Stimulated activated CD8-positive, alpha-beta memory T cell treated with anti-CD3 and anti-CD28 coated beads, Interleukin-15, amount 100 ng/mL, for 4 hours (primary cell): ENCODE measurements at regions not wholly inside any gene's neighbourhood (a gene's known extent, or its start where the extent isn't known, plus 50 kb on each side); places are given as distances from the start of the nearest gene placed in this dataset.

ENCODE experiments used
- DNase-seq, 2 donors: peaks; one replicate each; pipeline ENCODE4 v3.0.0-alpha.2; 2020; ENCODE audit warnings: low read depth in 2 of 2

GRCh38 chr9:8088477-8088876, 288.9 kb upstream of the DMAC1 start:
- no peak for DNase-seq

GRCh38 chr9:8085986-8086385, 286.4 kb upstream of the DMAC1 start:
- DNase-seq: no peak

GRCh38 chr9:8078641-8079140, 279.1 kb upstream of the DMAC1 start:
- DNase-seq: no peak

DNA sequence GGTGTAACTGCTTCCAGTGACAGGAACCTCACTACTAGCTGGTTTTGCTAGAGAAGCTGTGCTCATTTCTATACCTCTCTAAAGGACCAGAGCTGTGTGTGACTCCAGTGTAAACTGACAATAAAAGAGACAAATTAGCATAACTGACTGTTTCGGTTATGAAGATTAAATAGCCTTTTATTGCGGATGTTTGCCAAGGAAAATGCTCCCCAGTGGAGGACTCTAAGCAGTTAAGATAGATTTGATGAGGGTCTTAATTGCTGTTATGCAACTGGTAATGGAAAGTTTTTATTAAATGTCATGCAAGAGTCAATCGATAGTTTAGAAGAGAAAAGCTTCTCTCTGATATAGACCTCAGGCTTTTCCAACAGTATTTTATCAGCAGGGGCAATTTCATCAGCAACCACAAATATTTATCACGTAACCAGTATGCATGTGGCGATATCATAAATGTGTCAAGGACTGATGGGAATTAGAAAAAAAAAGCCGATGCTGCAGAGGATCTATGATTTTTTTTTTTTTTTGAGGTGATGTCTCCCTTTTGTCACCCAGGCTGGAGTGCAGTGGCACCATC, 275.2 kb upstream of the DMAC1 start:
- DNase-seq: no peak

- DNase-seq: no peak
Measured at GRCh38 chr9:8071445-8071798, 271.8 kb upstream of the DMAC1 start.

DNA sequence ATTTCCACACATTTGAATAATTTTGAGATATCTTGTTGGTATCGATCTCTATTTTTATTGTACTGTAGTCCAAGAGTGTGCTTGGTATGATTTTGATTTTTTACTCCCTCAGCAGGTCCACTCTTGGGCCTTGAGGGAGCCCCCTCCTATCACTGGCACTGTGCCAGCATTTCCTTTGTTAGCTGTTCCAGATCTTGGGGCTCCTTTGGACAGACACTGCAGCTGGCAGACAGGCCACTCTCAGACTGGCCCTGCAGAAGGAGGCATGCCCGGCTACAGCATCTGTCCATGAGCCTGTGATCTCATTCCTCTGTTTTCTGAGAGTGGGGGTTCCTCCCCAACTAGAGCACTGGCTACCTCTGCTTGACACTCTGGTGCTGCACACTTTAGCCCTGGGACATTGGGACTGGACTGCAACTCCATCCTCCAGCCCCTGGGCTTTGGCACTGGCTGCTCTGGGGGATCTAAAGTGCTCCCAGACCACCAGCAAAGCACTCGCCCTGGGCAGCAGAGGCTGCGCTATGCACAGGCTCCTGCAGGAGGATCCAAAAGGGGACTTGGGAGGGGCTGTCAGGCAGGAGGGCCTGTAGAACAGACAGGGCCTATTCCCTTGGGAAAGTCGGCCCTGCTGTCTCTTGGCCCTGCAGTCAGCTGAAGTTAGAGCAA, 271.3 kb upstream of the DMAC1 start:
- DNase-seq: no peak

GRCh38 chr9:8062459-8062858, 262.9 kb upstream of the DMAC1 start:
- no peak for DNase-seq

- no peak for DNase-seq
Measured at GRCh38 chr9:8053501-8053900, 253.9 kb upstream of the DMAC1 start.

GRCh38 chr9:8052991-8053390, 253.4 kb upstream of the DMAC1 start:
- DNase-seq: no peak

GRCh38 chr9:8037745-8038144, 238.2 kb upstream of the DMAC1 start:
- no peak for DNase-seq

DNA sequence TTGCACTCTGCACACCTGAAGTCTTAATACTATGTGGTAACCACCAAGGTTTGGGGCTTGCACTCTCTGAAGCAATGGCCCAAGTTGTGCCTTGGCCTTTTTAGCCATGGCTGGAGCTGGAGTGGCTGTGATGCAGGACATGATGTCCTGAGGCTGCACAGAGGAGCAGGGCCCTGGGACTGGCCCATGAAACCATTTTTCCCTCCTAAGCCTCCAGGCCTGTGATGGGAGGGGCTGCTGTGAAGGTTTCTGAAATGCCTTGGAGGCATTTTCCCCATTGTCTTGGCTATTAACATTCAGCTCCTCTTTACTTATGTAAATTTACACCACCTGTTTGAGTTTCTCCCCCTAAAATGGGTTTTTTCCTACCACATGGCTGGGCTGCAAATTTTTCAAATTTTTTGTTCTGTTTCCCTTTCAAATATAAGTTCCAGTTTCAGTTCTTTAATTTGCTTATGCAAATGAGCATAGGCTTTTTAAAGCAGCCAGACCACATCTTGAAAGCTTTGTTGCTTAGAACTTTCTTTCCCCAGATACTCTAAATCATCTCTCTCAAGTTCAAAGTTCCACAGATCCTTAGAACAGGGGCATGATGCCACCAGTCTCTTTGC, 237.4 kb upstream of the DMAC1 start:
- DNase-seq: no peak

GRCh38 chr9:8033794-8034193, 234.2 kb upstream of the DMAC1 start:
- no peak for DNase-seq

DNA sequence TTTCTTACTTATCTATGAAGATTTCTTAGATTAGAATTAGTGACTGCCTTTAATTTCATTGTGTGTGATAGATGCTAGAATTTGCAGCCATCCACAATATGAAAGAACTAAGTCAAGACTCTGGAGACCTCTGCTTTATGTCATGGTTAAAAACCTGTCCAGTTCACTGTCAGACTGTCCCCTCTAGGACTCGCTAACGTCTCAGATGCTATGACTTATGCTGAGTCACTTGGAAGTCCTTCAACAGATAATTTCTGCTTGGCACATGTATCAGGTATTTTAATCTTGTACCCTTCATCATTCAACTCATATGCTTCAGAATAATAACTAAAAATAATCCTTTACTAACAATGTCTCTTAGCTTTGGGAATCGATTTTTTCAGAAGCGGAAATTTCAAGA, 230.5 kb upstream of the DMAC1 start:
- DNase-seq: no peak

GRCh38 chr9:8027351-8027750, 227.8 kb upstream of the DMAC1 start:
- DNase-seq: no peak

- DNase-seq: no peak
Measured at GRCh38 chr9:8025551-8025950, 226.0 kb upstream of the DMAC1 start.

DNA sequence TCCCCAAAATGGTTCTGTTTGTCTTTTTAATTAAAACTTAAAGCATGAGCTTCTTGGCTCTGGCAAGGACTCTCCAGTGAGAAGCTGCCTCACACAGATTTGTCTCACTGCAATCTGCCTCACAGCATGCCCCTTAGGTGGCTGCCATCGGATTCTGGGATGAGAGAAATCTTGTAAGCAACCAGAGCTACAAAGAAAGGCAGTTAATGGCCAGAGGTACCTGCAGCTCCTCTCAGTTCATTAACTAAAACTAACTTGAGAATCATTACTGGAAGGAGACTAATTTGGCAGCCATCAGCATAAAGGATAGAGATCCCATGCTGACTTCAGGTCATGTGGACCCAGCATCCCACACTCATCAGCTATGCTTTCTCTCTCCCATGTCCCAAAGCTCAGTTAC, 220.6 kb upstream of the DMAC1 start:
- no peak for DNase-seq

GRCh38 chr9:8019636-8020035, 220.1 kb upstream of the DMAC1 start:
- no peak for DNase-seq

- no peak for DNase-seq
Measured at GRCh38 chr9:8014997-8015682, 215.6 kb upstream of the DMAC1 start.

DNA sequence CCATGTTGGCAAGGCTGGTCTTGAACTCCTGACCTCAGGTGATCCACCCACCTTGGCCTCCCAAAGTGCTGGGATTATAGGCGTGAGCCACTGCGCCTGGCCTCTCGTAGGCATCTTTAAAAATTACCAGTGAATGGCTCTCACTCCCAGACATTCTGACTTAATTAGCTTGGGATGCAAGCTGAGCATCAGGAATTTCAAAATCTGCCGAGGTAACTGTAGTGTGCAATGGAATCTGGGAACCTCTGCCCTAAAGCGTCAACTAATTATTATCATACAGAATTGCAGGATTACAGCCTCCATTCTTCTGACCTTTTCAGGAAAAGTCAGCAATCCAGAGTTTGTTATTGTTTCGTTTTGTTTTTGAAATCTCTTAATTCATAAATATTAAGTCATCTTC, 213.4 kb upstream of the DMAC1 start:
- no peak for DNase-seq

GRCh38 chr9:8011974-8012373, 212.4 kb upstream of the DMAC1 start:
- no peak for DNase-seq

DNA sequence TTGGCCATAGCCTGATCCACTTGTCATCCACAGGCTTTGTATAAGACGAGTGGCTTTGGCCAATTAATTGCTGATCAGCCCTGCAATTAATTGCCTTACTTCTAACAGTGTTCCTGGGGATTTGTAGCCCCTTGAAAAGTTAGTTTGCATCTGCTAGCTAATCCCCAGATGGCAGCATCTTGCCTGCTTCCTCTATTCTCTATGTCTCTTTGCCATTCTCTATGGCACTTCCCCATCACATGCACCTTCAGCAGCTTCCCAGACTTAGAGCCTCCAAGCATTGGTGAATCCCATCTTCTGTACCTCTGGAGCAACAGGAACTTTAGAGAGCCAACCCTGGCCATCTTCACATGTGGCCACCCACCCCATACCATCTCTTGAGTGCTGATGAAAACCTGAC, 197.0 kb upstream of the DMAC1 start:
- DNase-seq: no peak

DNA sequence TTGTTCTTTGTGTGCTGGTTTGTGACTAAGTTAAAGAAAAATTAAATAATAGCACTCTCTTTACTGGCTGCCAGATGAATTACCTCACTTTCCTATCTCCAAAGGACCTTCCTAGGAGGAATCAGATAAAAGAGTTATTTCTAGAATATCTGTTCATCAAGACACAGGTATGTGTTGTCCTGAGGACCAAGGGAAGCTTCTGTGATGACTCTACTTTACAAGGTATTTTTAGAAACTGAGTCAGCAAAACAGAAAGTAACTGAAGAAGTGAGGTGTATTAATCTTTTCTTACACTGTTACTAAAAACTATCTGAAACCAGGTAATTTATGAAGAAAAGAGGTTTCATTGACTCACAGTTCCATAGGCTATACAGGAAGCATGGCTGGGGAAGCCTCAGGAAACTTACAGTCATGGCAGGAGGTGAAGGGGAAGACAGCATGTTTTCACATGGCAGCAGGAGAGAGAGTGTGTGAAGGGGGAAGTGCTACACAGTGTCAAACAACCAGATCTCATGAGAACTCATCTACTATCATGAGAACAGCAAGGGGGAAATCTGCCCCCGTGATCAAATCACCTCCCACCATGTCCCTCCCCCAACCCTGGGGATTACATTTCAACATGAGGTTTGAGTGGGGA, 189.2 kb upstream of the DMAC1 start:
- no peak for DNase-seq
